Muscle of arm (tissue), 1 donor: ENCODE measurements at regions not wholly inside any gene's neighbourhood (a gene's known extent, or its start where the extent isn't known, plus 50 kb on each side); places are given as distances from the start of the nearest gene placed in this dataset.

Experiments used
- DNase-seq: peaks from one replicate; pipeline ENCODE4 v3.0.0-alpha.2; 2013

GRCh38 chr4:117326091-117326490, 240.7 kb upstream of the TRAM1L1 start:
- no peak for DNase-seq

- no peak for DNase-seq
Observed at GRCh38 chr4:117327491-117327890, 242.1 kb upstream of the TRAM1L1 start.

GRCh38 chr4:117328333-117328732, 243.0 kb upstream of the TRAM1L1 start:
- DNase-seq: no peak

GRCh38 chr4:117331817-117332216, 246.4 kb upstream of the TRAM1L1 start:
- DNase-seq: no peak

- DNase-seq: no peak
Observed at GRCh38 chr4:117334451-117335188, 249.2 kb upstream of the TRAM1L1 start.

- peak; percentile 10 for DNase-seq
Observed at GRCh38 chr4:117357437-117357836, 272.1 kb upstream of the TRAM1L1 start.

- DNase-seq: no peak
Observed at GRCh38 chr4:117357866-117358265, 272.5 kb upstream of the TRAM1L1 start.

- DNase-seq: no peak
Observed at GRCh38 chr4:117370944-117371668, 285.7 kb upstream of the TRAM1L1 start.

GRCh38 chr4:117375101-117375500, 289.7 kb upstream of the TRAM1L1 start:
- DNase-seq: no peak

GRCh38 chr4:117376692-117377091, 291.3 kb upstream of the TRAM1L1 start:
- no peak for DNase-seq

- DNase-seq: no peak
Observed at GRCh38 chr4:117378942-117379341, 293.6 kb upstream of the TRAM1L1 start.

- no peak for DNase-seq
Observed at GRCh38 chr4:117383468-117383867, 298.1 kb upstream of the TRAM1L1 start.

GRCh38 chr4:117385526-117385925, 300.1 kb upstream of the TRAM1L1 start:
- DNase-seq: no peak

GRCh38 chr4:117387072-117387471, 301.7 kb upstream of the TRAM1L1 start:
- DNase-seq: no peak

GRCh38 chr4:117400039-117400835, 314.9 kb upstream of the TRAM1L1 start:
- no peak for DNase-seq

GRCh38 chr4:117412661-117413060, 327.3 kb upstream of the TRAM1L1 start:
- DNase-seq: no peak

GRCh38 chr4:117417856-117418255, 332.5 kb upstream of the TRAM1L1 start:
- no peak for DNase-seq

- DNase-seq: no peak
Observed at GRCh38 chr4:117420948-117421347, 335.6 kb upstream of the TRAM1L1 start.

GRCh38 chr4:117421706-117422105, 336.3 kb upstream of the TRAM1L1 start:
- DNase-seq: no peak

GRCh38 chr4:117422297-117422696, 336.9 kb upstream of the TRAM1L1 start:
- no peak for DNase-seq

GRCh38 chr4:117425636-117426035, 340.3 kb upstream of the TRAM1L1 start:
- DNase-seq: peak; percentile 27

GRCh38 chr4:117428536-117428935, 343.2 kb upstream of the TRAM1L1 start:
- DNase-seq: no peak

GRCh38 chr4:117429061-117429460, 343.7 kb upstream of the TRAM1L1 start:
- no peak for DNase-seq
